Ishikawa (cell line): ENCODE measurements at regions not wholly inside any gene's neighbourhood (a gene's known extent, or its start where the extent isn't known, plus 50 kb on each side); places are given as distances from the start of the nearest gene placed in this dataset.

ENCODE experiments used
- CEBPB ChIP-seq: IDR thresholded peaks from 2 replicates; pipeline ENCODE4 v1.6.1; 2012
- CREB1 ChIP-seq: IDR thresholded peaks from 2 replicates; pipeline ENCODE4 v1.6.1; 2012; ENCODE audit warnings: low read depth
- EGR1 ChIP-seq: IDR thresholded peaks from 2 replicates; pipeline ENCODE4 v1.6.1; 2012
- EP300 ChIP-seq: IDR thresholded peaks from 2 replicates; pipeline ENCODE4 v1.6.1; 2012; ENCODE audit warnings: borderline replicate concordance
- FOXM1 ChIP-seq: IDR thresholded peaks from 2 replicates; pipeline ENCODE4 v1.6.1; 2012; ENCODE audit warnings: low read depth, borderline replicate concordance
- MAX ChIP-seq: IDR thresholded peaks from 2 replicates; pipeline ENCODE4 v1.6.1; 2012
- NFIC ChIP-seq: IDR thresholded peaks from 2 replicates; pipeline ENCODE4 v1.6.1; 2012
- RAD21 ChIP-seq: IDR thresholded peaks from 2 replicates; pipeline ENCODE4 v1.6.1; 2012; ENCODE audit warnings: low read depth
- TAF1 ChIP-seq: IDR thresholded peaks from 2 replicates; pipeline ENCODE4 v1.6.1; 2012; ENCODE audit warnings: low read depth, mild to moderate bottlenecking
- TCF12 ChIP-seq: IDR thresholded peaks from 2 replicates; pipeline ENCODE4 v1.6.1; 2012; ENCODE audit warnings: low read depth
- TEAD4 ChIP-seq: IDR thresholded peaks from 2 replicates; pipeline ENCODE4 v1.6.1; 2012
- YY1 ChIP-seq: IDR thresholded peaks from 2 replicates; pipeline ENCODE4 v1.6.1; 2012; ENCODE audit warnings: low read depth
- ZBTB7A ChIP-seq: IDR thresholded peaks from 2 replicates; pipeline ENCODE4 v1.6.1; 2012; ENCODE audit warnings: low read depth
- TF ChIP-seq, protein P1 (sequence below): IDR thresholded peaks from 2 replicates; pipeline ENCODE4 v1.6.1; 2012
- TF ChIP-seq, protein P2 (sequence below): IDR thresholded peaks from 2 replicates; pipeline ENCODE4 v1.6.1; 2012; ENCODE audit warnings: low read depth, mild to moderate bottlenecking

GRCh38 chr10:62738916-62739315 lies 65.6 kb upstream of the ADO start:
- TF ChIP-seq FOXM1 = no peak
- TF ChIP-seq, protein P1, sequence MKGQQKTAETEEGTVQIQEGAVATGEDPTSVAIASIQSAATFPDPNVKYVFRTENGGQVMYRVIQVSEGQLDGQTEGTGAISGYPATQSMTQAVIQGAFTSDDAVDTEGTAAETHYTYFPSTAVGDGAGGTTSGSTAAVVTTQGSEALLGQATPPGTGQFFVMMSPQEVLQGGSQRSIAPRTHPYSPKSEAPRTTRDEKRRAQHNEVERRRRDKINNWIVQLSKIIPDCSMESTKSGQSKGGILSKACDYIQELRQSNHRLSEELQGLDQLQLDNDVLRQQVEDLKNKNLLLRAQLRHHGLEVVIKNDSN = no peak
- TF ChIP-seq, protein P2, sequence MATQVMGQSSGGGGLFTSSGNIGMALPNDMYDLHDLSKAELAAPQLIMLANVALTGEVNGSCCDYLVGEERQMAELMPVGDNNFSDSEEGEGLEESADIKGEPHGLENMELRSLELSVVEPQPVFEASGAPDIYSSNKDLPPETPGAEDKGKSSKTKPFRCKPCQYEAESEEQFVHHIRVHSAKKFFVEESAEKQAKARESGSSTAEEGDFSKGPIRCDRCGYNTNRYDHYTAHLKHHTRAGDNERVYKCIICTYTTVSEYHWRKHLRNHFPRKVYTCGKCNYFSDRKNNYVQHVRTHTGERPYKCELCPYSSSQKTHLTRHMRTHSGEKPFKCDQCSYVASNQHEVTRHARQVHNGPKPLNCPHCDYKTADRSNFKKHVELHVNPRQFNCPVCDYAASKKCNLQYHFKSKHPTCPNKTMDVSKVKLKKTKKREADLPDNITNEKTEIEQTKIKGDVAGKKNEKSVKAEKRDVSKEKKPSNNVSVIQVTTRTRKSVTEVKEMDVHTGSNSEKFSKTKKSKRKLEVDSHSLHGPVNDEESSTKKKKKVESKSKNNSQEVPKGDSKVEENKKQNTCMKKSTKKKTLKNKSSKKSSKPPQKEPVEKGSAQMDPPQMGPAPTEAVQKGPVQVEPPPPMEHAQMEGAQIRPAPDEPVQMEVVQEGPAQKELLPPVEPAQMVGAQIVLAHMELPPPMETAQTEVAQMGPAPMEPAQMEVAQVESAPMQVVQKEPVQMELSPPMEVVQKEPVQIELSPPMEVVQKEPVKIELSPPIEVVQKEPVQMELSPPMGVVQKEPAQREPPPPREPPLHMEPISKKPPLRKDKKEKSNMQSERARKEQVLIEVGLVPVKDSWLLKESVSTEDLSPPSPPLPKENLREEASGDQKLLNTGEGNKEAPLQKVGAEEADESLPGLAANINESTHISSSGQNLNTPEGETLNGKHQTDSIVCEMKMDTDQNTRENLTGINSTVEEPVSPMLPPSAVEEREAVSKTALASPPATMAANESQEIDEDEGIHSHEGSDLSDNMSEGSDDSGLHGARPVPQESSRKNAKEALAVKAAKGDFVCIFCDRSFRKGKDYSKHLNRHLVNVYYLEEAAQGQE = no peak
- TF ChIP-seq ZBTB7A = no peak
- TF ChIP-seq MAX = no peak
- no peak for TF ChIP-seq RAD21
- no peak for TF ChIP-seq YY1

DNA sequence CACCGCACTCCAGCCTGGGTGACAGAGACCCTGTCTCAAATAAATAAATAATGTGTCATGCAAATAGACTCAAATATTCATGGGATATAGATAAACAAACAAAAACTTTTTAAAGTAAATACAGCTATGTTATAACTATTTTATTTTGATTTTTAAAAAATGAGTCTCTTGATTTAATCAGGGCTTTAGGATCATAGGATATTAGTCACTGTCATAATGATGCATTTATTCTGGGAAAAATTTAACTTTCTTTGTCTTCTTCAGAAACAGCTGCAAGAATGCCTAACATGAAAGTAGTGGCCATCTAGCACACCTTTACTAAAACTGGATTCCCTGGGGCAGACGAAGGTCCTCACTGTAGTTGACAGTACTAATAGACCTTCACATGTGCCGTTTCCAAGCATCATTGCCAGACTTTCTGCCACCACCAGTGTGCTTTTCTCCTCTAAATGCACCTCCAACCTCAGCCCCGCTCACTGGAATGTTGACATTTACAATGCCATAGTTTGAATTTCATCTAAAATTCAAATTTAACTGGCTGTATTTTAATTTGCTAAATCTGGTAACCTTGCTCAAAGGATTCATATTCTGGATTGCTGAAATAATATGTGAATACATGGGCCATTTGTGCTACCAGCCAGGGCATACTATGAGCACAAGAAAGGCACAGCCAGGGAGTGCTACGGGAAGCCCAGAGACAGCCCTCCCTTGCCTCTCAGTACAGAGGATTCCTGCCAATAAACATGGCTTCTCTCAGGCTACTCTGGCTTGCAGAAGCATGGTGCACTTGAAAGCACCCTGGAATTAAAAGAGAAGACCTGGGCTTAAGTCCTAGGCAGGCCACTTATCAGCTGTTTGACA lies 63.4 kb upstream of the ADO start:
- TF ChIP-seq EP300 = no peak
- TF ChIP-seq, protein P1 = no peak
- no peak for TF ChIP-seq TEAD4
- no peak for TF ChIP-seq YY1
- TF ChIP-seq FOXM1 = no peak
- TF ChIP-seq TCF12 = no peak
- TF ChIP-seq EGR1 = no peak
- TF ChIP-seq, protein P2 = no peak
- TF ChIP-seq CEBPB = no peak
- TF ChIP-seq TAF1 = no peak

DNA sequence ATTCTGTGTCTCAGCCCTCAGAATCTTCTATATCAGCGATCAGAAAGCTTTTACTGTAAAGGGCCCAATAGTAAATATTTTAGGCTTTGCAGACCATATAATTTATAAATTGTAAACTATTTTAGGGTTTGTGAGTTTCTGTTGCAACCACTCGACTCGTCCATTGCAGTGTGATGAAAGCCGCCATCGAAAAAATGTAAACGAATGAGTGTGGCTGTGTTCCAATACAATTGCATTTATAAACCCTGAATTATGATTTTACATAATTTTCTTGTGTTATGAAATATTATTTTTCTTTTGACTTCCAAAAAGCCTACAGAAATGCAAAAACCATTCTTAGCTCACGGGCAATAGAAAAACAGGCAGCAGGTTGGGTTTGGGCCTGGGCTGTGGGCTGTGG lies 62.5 kb upstream of the ADO start:
- TF ChIP-seq MAX (no peak), CREB1 (no peak), TEAD4 (no peak), EGR1 (no peak), TCF12 (no peak), FOXM1 (no peak)
- TF ChIP-seq, protein P2 = no peak
- TF ChIP-seq, protein P1 = no peak

DNA sequence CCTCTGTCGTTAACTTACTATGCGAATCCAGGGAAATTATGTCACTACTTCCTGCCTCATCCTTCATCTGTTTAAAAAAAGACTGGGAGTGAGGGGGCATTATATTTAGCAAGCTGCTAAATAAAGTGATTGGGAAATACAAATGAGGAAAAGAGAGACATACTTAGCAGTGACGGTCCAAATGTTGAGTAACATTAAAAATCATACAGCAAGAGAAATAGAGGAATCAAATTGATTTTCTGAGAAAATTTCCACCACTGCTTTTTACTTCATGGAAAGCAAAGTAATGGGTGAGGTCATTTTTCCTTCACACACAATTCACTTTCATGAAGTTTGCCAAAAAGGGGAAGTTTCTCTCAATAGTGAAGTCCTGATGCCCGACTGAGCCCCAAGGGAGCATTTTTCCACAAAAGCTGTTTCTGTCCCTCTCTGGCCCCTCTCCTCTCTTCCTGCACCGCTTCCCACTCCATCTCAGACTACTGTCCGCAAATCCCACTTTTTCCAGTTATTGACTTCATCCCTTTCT lies 61.9 kb upstream of the ADO start:
- no peak for TF ChIP-seq CREB1
- no peak for TF ChIP-seq NFIC
- no peak for TF ChIP-seq TAF1
- TF ChIP-seq, protein P1 = no peak
- TF ChIP-seq FOXM1 = no peak
- no peak for TF ChIP-seq TCF12
- TF ChIP-seq EGR1 = no peak
- TF ChIP-seq RAD21 = no peak
- TF ChIP-seq CEBPB = no peak
- TF ChIP-seq YY1 = no peak
- TF ChIP-seq, protein P2 = no peak
- no peak for TF ChIP-seq MAX
- TF ChIP-seq EP300 = no peak
- TF ChIP-seq ZBTB7A = no peak
- no peak for TF ChIP-seq TEAD4
